ENCODE measurements at regions not wholly inside any gene's neighbourhood (a gene's known extent, or its start where the extent isn't known, plus 50 kb on each side); places are given as distances from the start of the nearest gene placed in this dataset.

GRCh38 chr7:80309377-80309776, 174.7 kb downstream of the GNAI1 start (continued):
- TF ChIP-seq ZNF462 (CRISPR knock-in tag; IDR thresholded peaks at IDR 0.05) (no peak), REST (IDR thresholded peaks at IDR 0.05; ENCODE audit: unreplicated experiment) (no peak), POLR2AphosphoS5 (IDR thresholded peaks at IDR 0.05; ENCODE audit: low read depth) (no peak), STAT1 (IDR thresholded peaks at IDR 0.05; ENCODE audit: unreplicated experiment) (no peak), EZH2phosphoT487 (IDR thresholded peaks at IDR 0.05; ENCODE audit: unreplicated experiment) (no peak), JUNB (IDR thresholded peaks at IDR 0.05; ENCODE audit: unreplicated experiment) (no peak)

All from GM23338 (cell line).